Testis (tissue), 2 donors: ENCODE measurements at regions not wholly inside any gene's neighbourhood (a gene's known extent, or its start where the extent isn't known, plus 50 kb on each side); places are given as distances from the start of the nearest gene placed in this dataset.

Experiments
- POLR2A ChIP-seq: fragments of 450-650 bp; IDR thresholded peaks from one replicate; pipeline ENCODE4 v1.6.1; 2017; ENCODE audit warnings: antibody characterized with exemption, mild to moderate bottlenecking, moderate library complexity
- TF ChIP-seq, protein P1 (sequence below), 3 experiments: fragments of 450-650 bp in 2 of 3; fragments of 200-600 bp in 1 of 3; sonication (generic) in 1 of 3; IDR thresholded peaks; one replicate each; pipeline ENCODE4 v1.5.1; 2016 to 2019; ENCODE audit warnings: antibody characterized with exemption in 3 of 3, mild to moderate bottlenecking in 2 of 3, moderate library complexity in 1 of 3

DNA sequence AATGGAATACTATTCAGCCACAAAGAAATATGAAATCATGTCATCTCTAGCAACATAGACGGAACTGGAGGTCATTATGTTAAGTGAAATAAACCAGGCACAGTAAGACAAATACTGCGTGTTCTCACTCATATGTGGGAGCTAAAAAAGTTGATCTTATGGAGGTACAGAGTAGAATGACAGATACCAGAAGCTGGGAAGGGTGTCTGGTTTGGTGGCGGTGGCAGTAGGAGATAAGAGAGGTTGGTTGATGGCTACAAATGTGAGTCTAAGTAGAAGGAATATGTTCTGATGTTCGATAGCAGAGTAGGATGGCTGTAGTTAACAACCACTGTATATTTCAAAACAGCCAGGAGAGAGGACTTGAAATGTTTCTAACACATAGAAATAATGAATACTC is 121.6 kb downstream of the PLPPR4 start:
- TF ChIP-seq POLR2A = no peak
- TF ChIP-seq, protein P1, sequence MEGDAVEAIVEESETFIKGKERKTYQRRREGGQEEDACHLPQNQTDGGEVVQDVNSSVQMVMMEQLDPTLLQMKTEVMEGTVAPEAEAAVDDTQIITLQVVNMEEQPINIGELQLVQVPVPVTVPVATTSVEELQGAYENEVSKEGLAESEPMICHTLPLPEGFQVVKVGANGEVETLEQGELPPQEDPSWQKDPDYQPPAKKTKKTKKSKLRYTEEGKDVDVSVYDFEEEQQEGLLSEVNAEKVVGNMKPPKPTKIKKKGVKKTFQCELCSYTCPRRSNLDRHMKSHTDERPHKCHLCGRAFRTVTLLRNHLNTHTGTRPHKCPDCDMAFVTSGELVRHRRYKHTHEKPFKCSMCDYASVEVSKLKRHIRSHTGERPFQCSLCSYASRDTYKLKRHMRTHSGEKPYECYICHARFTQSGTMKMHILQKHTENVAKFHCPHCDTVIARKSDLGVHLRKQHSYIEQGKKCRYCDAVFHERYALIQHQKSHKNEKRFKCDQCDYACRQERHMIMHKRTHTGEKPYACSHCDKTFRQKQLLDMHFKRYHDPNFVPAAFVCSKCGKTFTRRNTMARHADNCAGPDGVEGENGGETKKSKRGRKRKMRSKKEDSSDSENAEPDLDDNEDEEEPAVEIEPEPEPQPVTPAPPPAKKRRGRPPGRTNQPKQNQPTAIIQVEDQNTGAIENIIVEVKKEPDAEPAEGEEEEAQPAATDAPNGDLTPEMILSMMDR (IDR thresholded peaks at IDR 0.05) = no peak
